Lower leg skin (tissue), 3 donors: ENCODE measurements at regions not wholly inside any gene's neighbourhood (a gene's known extent, or its start where the extent isn't known, plus 50 kb on each side); places are given as distances from the start of the nearest gene placed in this dataset.
"Not testable (repeated sequence)": the region's sequence is repeated elsewhere in the genome, so short reads cannot be mapped to it uniquely, and the experiment has no call there.

Source experiments
- POLR2A ChIP-seq, 2 donors: fragments of 450-650 bp; IDR thresholded peaks; one replicate each; pipeline ENCODE4 v1.6.1; 2016 to 2017; ENCODE audit warnings: antibody characterized with exemption in 2 of 2, mild to moderate bottlenecking in 1 of 2, moderate library complexity in 1 of 2
- TF ChIP-seq, protein P1 (sequence below), 3 donors: fragments of 450-650 bp; IDR thresholded peaks; one replicate each; pipeline ENCODE4 v1.5.1; 2016; ENCODE audit warnings: antibody characterized with exemption in 3 of 3, mild to moderate bottlenecking in 3 of 3, moderate library complexity in 2 of 3

DNA sequence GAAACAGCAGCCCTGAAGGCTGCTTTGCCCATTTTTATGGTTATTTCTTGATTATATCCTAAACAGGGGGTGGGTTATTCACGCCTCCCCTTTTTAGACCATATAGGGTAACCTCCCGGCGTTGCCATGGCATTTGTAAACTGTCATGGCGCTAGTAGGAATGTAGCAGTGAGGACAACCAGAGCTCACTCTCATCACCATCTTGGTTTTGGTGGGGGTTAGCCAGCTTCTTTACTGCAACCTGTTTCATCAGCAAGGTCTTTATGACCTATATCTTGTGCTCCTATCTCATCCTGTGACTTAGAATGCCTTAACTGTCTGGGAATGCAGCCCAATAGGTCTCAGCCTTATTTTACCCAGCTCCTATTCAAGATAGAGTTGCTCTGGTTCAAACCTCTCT lies 136.2 kb downstream of the DIRAS2 start:
- TF ChIP-seq, protein P1, sequence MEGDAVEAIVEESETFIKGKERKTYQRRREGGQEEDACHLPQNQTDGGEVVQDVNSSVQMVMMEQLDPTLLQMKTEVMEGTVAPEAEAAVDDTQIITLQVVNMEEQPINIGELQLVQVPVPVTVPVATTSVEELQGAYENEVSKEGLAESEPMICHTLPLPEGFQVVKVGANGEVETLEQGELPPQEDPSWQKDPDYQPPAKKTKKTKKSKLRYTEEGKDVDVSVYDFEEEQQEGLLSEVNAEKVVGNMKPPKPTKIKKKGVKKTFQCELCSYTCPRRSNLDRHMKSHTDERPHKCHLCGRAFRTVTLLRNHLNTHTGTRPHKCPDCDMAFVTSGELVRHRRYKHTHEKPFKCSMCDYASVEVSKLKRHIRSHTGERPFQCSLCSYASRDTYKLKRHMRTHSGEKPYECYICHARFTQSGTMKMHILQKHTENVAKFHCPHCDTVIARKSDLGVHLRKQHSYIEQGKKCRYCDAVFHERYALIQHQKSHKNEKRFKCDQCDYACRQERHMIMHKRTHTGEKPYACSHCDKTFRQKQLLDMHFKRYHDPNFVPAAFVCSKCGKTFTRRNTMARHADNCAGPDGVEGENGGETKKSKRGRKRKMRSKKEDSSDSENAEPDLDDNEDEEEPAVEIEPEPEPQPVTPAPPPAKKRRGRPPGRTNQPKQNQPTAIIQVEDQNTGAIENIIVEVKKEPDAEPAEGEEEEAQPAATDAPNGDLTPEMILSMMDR (IDR thresholded peaks at IDR 0.05): not testable (repeated sequence)
- TF ChIP-seq POLR2A (IDR thresholded peaks at IDR 0.05): not testable (repeated sequence)
